ENCODE measurements at regions not wholly inside any gene's neighbourhood (a gene's known extent, or its start where the extent isn't known, plus 50 kb on each side); places are given as distances from the start of the nearest gene placed in this dataset.

DNA sequence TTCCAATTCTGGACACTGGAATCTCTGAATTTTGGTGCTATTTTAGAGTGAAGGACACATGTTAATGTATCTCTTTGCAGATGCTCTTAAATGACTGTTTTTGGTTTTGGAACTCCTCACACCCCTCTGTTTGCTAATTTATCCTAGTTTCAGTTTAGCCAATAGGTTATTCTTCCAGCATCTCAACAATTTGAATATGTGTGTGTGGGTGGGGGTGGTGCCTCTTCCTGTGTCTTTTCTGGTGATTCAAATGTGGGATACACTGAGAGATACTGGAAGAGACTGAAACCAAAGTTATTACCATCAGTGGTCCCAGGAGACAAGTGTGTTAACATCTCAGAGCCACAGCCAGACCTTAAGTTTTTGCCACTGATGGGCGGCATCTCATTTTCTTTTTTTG, 1317.4 kb upstream of the TMEM132C start:
- Histone ChIP-seq H3K27me3 (ENCODE audit: control insufficient read depth, insufficient read depth, low read length) (no peaks in the 10 kb centered on the region), H3K27ac (ENCODE audit: low read depth in 2 of 2, low read length in 2 of 2) (no peak overlapping the region), H3K4me3 (ENCODE audit: low read length in 3 of 3) (no peak overlapping the region), H3K4me1 (ENCODE audit: control insufficient read depth in 2 of 3, insufficient read depth in 2 of 3, low read depth in 1 of 3, low read length in 3 of 3) (no peaks in the 10 kb centered on the region), H3K36me3 (ENCODE audit: control insufficient read depth in 2 of 3, insufficient read depth in 3 of 3, low read length in 3 of 3) (no peaks in the 10 kb centered on the region), H3K9ac (ENCODE audit: low read length in 3 of 3) (no peak overlapping the region), H3K9me3 (ENCODE audit: control insufficient read depth in 2 of 3, insufficient read depth in 1 of 3, low read length in 3 of 3) (no peaks in the 10 kb centered on the region)
- TF ChIP-seq CTCF (IDR thresholded peaks at IDR 0.05; ENCODE audit: borderline replicate concordance, extremely low read depth, insufficient read depth), result no peak
- intact Hi-C loops (cut with DNase I), result no loop called here
- FAIRE-seq, result no peak
- no peak for DNase-seq

DNA sequence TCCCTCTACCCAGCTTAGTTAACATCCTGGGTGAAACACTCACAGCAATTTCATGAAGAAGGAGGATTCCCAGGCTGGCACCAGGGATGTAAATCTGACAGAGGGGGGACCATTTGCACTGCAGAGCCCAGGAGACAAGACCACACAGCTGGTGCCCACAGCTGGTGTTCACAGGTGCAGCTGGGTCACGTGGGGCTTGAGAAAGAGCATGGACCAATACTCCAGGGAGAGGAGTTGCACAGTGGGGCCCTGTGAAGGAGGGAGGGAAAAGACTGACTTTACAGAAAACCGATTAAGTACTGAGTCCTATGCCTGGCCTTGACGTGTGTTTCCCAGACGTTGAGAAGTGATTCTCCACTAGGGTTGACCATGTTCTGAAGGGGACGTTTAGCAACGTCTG, 1316.7 kb upstream of the TMEM132C start:
- H3K4me1 ChIP-seq (ENCODE audit: control insufficient read depth in 2 of 3, insufficient read depth in 2 of 3, low read depth in 1 of 3, low read length in 3 of 3), result no peaks in the 10 kb centered on the region
- no peaks in the 10 kb centered on the region for H3K27me3 ChIP-seq (ENCODE audit: control insufficient read depth, insufficient read depth, low read length)
- no peaks in the 10 kb centered on the region for H3K36me3 ChIP-seq (ENCODE audit: control insufficient read depth in 2 of 3, insufficient read depth in 3 of 3, low read length in 3 of 3)
- H3K9ac ChIP-seq (ENCODE audit: low read length in 3 of 3), result no peak overlapping the region
- DNase-seq (no peak), FAIRE-seq (no peak)
- H3K9me3 ChIP-seq (ENCODE audit: control insufficient read depth in 2 of 3, insufficient read depth in 1 of 3, low read length in 3 of 3), result no peaks in the 10 kb centered on the region
- intact Hi-C loops (cut with DNase I), result no loop called here
- TF ChIP-seq CTCF (IDR thresholded peaks at IDR 0.05; ENCODE audit: borderline replicate concordance, extremely low read depth, insufficient read depth), result no peak
- no peak overlapping the region for H3K4me3 ChIP-seq (ENCODE audit: low read length in 3 of 3)
- no peak overlapping the region for H3K27ac ChIP-seq (ENCODE audit: low read depth in 2 of 2, low read length in 2 of 2)

DNA sequence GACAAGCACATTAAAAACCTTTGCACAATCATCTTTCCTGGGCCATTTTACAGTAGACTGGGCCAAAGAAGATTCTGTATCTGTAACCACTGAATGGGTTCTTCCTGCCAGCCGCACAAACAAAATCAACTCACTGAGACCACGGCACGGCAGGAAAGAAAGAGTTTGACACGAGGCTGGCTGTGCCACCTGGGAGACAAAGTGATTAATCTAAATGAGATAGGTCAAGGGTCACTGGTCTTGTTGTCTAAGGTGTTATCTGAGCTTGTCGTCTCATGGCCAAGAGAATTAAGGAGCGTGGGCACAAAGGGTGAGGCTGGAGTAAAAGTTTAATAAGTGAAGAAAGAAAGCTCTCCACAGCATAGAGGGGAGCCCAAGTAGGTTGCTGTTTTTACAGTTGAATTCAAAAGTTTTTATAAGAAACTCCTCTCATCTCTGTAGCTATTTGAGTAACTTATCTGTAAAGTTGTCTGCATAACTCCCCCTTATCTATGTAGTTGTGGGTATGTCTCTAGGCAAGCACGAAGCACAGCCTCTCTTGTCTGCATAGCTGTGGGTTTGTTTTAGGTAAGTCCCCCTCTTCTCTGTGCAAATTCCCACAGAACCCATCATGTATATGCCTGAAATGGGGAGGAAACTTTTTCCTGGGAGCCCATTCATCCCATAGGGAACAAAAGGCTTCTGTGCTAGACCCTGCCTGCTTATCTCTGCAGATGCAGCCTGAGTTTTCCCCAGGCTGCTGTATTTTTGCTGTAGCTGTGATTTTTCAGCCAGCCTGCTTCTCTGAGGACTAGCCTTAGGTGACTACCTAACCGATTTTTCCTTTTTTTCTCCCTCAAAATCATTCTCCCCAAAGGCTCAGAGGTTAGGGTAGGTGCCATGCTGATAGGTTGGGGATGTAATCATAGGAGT, 1314.6 kb upstream of the TMEM132C start:
- Histone ChIP-seq H3K9me3 (ENCODE audit: control insufficient read depth in 2 of 3, insufficient read depth in 1 of 3, low read length in 3 of 3) (no peaks in the 10 kb centered on the region), H3K4me1 (ENCODE audit: control insufficient read depth in 2 of 3, insufficient read depth in 2 of 3, low read depth in 1 of 3, low read length in 3 of 3) (no peaks in the 10 kb centered on the region)
- FAIRE-seq, result no peak

More for the DNA sequence above, 1314.6 kb upstream of the TMEM132C start:
- Histone ChIP-seq H3K36me3 (ENCODE audit: control insufficient read depth in 2 of 3, insufficient read depth in 3 of 3, low read length in 3 of 3) (no peaks in the 10 kb centered on the region), H3K27ac (ENCODE audit: low read depth in 2 of 2, low read length in 2 of 2) (no peak overlapping the region), H3K27me3 (ENCODE audit: control insufficient read depth, insufficient read depth, low read length) (no peaks in the 10 kb centered on the region), H3K9ac (ENCODE audit: low read length in 3 of 3) (no peak overlapping the region), H3K4me3 (ENCODE audit: low read length in 3 of 3) (no peak overlapping the region)
- intact Hi-C loops (cut with DNase I), result no loop called here
- DNase-seq, result peak in 2 of 5 donors; percentile 11 to 26
- TF ChIP-seq CTCF (IDR thresholded peaks at IDR 0.05; ENCODE audit: borderline replicate concordance, extremely low read depth, insufficient read depth), result no peak
